OCI-LY7 (cell line): ENCODE measurements at regions not wholly inside any gene's neighbourhood (a gene's known extent, or its start where the extent isn't known, plus 50 kb on each side); places are given as distances from the start of the nearest gene placed in this dataset.
A peak's percentile ranks its signal among the peaks of the same experiment; 100 is the strongest.

Experiments
- CTCF ChIP-seq: fragments of 200-600 bp; sonication (generic); conservative IDR thresholded peaks from 2 replicates; pipeline ENCODE4 v1.5.1; 2014; ENCODE audit warnings: mild to moderate bottlenecking, antibody characterized with exemption, low read length, moderate library complexity, mixed read lengths
- EZH2phosphoT487 ChIP-seq: fragments of 200-600 bp; sonication (generic); IDR thresholded peaks from 2 replicates; pipeline ENCODE4 v1.6.1; 2018; ENCODE audit warnings: low read depth, borderline replicate concordance, mild to moderate bottlenecking, mixed run types, antibody characterized with exemption, low read length, moderate library complexity, mixed read lengths

- TF ChIP-seq CTCF, result peak; percentile 90
- TF ChIP-seq EZH2phosphoT487, result no peak
Observed at GRCh38 chr1:30379684-30380624, 343.4 kb downstream of the MATN1 start.
